ENCODE measurements at regions not wholly inside any gene's neighbourhood (a gene's known extent, or its start where the extent isn't known, plus 50 kb on each side); places are given as distances from the start of the nearest gene placed in this dataset.

DNA sequence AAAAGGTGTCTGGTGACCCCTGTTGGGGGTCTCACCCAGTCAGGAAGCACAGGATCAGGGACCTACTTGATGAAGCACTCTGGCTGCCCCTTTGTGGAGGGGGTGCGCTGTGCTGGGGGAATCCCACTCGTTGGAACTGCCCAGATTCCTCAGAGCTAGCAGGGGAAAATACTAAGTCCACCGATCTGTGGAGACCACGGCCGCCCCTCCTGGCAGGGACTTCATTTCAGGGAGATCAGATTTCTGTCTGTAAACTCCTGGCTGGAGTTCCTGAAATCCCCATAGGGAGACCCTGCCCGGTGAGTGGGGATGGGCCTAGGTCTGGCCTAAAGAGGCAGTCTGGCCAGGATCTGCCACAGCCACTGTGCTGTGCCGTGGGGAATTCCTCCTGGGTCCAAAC is 79.3 kb upstream of the ADCY1 start:
- Histone ChIP-seq H4K20me1 (ENCODE audit: control insufficient read depth, extremely low read depth, insufficient read depth, low read length) (no peaks in the 10 kb centered on the region), H3K4me1 (ENCODE audit: control insufficient read depth, extremely low read depth, insufficient read depth, low read length) (no peaks in the 10 kb centered on the region), H3K9me3 (ENCODE audit: control insufficient read depth, insufficient read depth, low read depth, low read length) (no peaks in the 10 kb centered on the region), H3K4me2 (ENCODE audit: extremely low read depth, insufficient read depth, low read length) (no peak overlapping the region), H3K4me3 (replicated peaks in 1 of 4; ENCODE audit: control extremely low read depth in 1 of 4, insufficient read depth in 1 of 4, low read depth in 3 of 4, low read length in 4 of 4) (no peak overlapping the region), H3K36me3 (ENCODE audit: control insufficient read depth, insufficient read depth, low read length) (no peaks in the 10 kb centered on the region), H3K27ac (ENCODE audit: insufficient read depth, low read length) (no peak overlapping the region), H3K9ac (ENCODE audit: insufficient read depth, low read length) (no peak overlapping the region), H3K27me3 (ENCODE audit: control insufficient read depth, insufficient read depth, low read length) (peaks cover 3% of the 10 kb centered on the region), H3K79me2 (ENCODE audit: control insufficient read depth, insufficient read depth, low read length) (no peaks in the 10 kb centered on the region), H2AFZ (ENCODE audit: low read length) (no peak overlapping the region)
- no peak for DNase-seq (ENCODE audit: low read depth in 2 of 2)
- TF ChIP-seq, protein P1, sequence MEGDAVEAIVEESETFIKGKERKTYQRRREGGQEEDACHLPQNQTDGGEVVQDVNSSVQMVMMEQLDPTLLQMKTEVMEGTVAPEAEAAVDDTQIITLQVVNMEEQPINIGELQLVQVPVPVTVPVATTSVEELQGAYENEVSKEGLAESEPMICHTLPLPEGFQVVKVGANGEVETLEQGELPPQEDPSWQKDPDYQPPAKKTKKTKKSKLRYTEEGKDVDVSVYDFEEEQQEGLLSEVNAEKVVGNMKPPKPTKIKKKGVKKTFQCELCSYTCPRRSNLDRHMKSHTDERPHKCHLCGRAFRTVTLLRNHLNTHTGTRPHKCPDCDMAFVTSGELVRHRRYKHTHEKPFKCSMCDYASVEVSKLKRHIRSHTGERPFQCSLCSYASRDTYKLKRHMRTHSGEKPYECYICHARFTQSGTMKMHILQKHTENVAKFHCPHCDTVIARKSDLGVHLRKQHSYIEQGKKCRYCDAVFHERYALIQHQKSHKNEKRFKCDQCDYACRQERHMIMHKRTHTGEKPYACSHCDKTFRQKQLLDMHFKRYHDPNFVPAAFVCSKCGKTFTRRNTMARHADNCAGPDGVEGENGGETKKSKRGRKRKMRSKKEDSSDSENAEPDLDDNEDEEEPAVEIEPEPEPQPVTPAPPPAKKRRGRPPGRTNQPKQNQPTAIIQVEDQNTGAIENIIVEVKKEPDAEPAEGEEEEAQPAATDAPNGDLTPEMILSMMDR (conservative IDR thresholded peaks at IDR 0.05 in 1 of 2, IDR thresholded peaks at IDR 0.05 in 1 of 2; ENCODE audit: low read depth in 1 of 2, low read length in 2 of 2) = no peak
- no peak for TF ChIP-seq EZH2 (IDR thresholded peaks at IDR 0.05; ENCODE audit: low read length, missing control alignments)

DNA sequence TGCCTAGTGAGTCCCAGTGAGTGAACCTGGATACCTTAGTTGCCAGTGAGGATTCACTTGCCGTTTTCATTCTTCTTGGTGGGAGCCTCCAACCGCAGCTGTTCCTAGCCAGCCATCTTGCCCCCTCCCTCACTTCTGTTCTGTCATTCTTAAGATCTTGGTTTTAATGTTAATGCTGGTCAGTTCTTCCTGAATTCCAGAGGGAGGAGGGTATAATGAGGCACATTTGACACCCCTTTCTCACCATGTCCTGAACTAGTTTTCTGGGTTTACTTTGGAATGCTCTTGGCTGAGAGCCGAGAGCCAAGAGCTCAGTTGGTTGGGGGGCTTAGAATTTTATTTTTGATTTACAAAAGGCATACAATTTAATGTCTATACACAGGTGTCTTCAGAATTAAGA is 78.5 kb upstream of the ADCY1 start:
- H3K9me3 ChIP-seq (ENCODE audit: control insufficient read depth, insufficient read depth, low read depth, low read length) = no peaks in the 10 kb centered on the region
- H3K9ac ChIP-seq (ENCODE audit: insufficient read depth, low read length) = no peak overlapping the region
- no peaks in the 10 kb centered on the region for H3K4me1 ChIP-seq (ENCODE audit: control insufficient read depth, extremely low read depth, insufficient read depth, low read length)
- H3K27me3 ChIP-seq (ENCODE audit: control insufficient read depth, insufficient read depth, low read length) = peaks cover 3% of the 10 kb centered on the region
- no peak overlapping the region for H3K27ac ChIP-seq (ENCODE audit: insufficient read depth, low read length)
- no peak overlapping the region for H3K4me3 ChIP-seq (replicated peaks in 1 of 4; ENCODE audit: control extremely low read depth in 1 of 4, insufficient read depth in 1 of 4, low read depth in 3 of 4, low read length in 4 of 4)
- no peaks in the 10 kb centered on the region for H3K79me2 ChIP-seq (ENCODE audit: control insufficient read depth, insufficient read depth, low read length)
- TF ChIP-seq EZH2 (IDR thresholded peaks at IDR 0.05; ENCODE audit: low read length, missing control alignments) = no peak
- TF ChIP-seq, protein P1 (conservative IDR thresholded peaks at IDR 0.05 in 1 of 2, IDR thresholded peaks at IDR 0.05 in 1 of 2; ENCODE audit: low read depth in 1 of 2, low read length in 2 of 2) = no peak
- no peak overlapping the region for H2AFZ ChIP-seq (ENCODE audit: low read length)
- H3K36me3 ChIP-seq (ENCODE audit: control insufficient read depth, insufficient read depth, low read length) = no peaks in the 10 kb centered on the region
- H4K20me1 ChIP-seq (ENCODE audit: control insufficient read depth, extremely low read depth, insufficient read depth, low read length) = no peaks in the 10 kb centered on the region
- no peak overlapping the region for H3K4me2 ChIP-seq (ENCODE audit: extremely low read depth, insufficient read depth, low read length)
- no peak for DNase-seq (ENCODE audit: low read depth in 2 of 2)

DNA sequence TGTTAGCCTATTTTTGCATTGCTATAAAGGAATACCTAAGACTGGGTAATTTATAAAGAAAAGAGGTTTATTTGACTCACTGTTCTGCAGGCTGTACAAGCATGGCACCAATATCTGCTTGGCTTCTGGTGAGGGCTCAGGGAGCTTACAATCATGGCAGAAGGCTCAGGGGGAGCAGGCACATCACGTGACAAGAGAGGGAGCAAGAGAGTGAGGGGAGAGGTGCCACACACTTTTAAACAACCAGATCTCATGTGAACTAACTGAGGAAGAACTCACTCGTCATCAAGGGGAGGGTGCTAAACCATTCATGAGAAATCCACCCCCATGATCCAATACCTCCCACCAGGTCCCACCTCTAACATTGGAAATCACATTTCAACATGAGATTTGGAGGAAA is 73.9 kb upstream of the ADCY1 start:
- Histone ChIP-seq H3K4me3 (replicated peaks in 1 of 4; ENCODE audit: control extremely low read depth in 1 of 4, insufficient read depth in 1 of 4, low read depth in 3 of 4, low read length in 4 of 4) (no peak overlapping the region), H4K20me1 (ENCODE audit: control insufficient read depth, extremely low read depth, insufficient read depth, low read length) (no peaks in the 10 kb centered on the region), H3K4me1 (ENCODE audit: control insufficient read depth, extremely low read depth, insufficient read depth, low read length) (no peaks in the 10 kb centered on the region), H3K27ac (ENCODE audit: insufficient read depth, low read length) (no peak overlapping the region), H3K27me3 (ENCODE audit: control insufficient read depth, insufficient read depth, low read length) (peaks cover 3% of the 10 kb centered on the region), H3K9ac (ENCODE audit: insufficient read depth, low read length) (no peak overlapping the region), H3K79me2 (ENCODE audit: control insufficient read depth, insufficient read depth, low read length) (no peaks in the 10 kb centered on the region), H3K4me2 (ENCODE audit: extremely low read depth, insufficient read depth, low read length) (no peak overlapping the region), H3K9me3 (ENCODE audit: control insufficient read depth, insufficient read depth, low read depth, low read length) (no peaks in the 10 kb centered on the region), H3K36me3 (ENCODE audit: control insufficient read depth, insufficient read depth, low read length) (no peaks in the 10 kb centered on the region), H2AFZ (ENCODE audit: low read length) (no peak overlapping the region)
- DNase-seq (ENCODE audit: low read depth in 2 of 2) = no peak
- TF ChIP-seq, protein P1 (conservative IDR thresholded peaks at IDR 0.05 in 1 of 2, IDR thresholded peaks at IDR 0.05 in 1 of 2; ENCODE audit: low read depth in 1 of 2, low read length in 2 of 2) = no peak
- no peak for TF ChIP-seq EZH2 (IDR thresholded peaks at IDR 0.05; ENCODE audit: low read length, missing control alignments)

All from fibroblast of lung (primary cell).